ENCODE measurements at regions not wholly inside any gene's neighbourhood (a gene's known extent, or its start where the extent isn't known, plus 50 kb on each side); places are given as distances from the start of the nearest gene placed in this dataset.

DNA sequence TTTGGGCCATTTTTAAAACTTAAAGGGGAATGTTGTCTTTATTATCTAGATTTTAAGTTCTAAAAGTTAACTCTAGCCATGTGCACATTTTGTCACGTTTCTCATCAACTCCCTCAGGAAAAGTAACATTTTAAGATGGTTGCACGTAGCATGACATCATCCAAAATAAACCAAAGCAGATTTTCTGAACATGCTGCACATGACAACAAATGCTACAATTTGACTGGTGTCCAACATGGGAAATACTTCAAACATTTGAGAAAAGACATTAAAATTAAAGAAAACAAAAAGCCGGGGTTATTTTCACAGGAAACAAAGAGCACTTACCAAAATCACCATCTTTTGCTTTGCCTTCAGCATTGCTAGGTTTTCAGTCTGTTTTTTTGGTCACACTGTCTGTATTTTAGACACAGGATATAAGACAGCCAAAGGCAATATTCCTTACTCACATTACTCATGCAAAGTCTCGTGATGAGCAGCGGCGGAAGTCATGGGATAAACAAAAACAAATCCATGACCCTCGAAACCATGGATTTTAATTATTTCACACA is 51.3 kb upstream of the RND3 start:
- no peak for TF ChIP-seq CTCF (IDR thresholded peaks at IDR 0.05)
- TF ChIP-seq POLR2A (IDR thresholded peaks at IDR 0.05) = no peak

Measured in testis (tissue), 2 donors.